ENCODE measurements at regions not wholly inside any gene's neighbourhood (a gene's known extent, or its start where the extent isn't known, plus 50 kb on each side); places are given as distances from the start of the nearest gene placed in this dataset.
"Not testable (repeated sequence)": the region's sequence is repeated elsewhere in the genome, so short reads cannot be mapped to it uniquely, and the experiment has no call there.

GRCh38 chr12:131274061-131274460 is 320.4 kb downstream of the ADGRD1 start:
- DNase-seq (ENCODE audit: low read depth): no peak

- DNase-seq (ENCODE audit: low read depth): no peak
Observed at GRCh38 chr12:131274906-131275305, 321.2 kb downstream of the ADGRD1 start.

GRCh38 chr12:131275824-131276223 is 322.1 kb downstream of the ADGRD1 start:
- DNase-seq (ENCODE audit: low read depth): no peak

- DNase-seq (ENCODE audit: low read depth): no peak
Observed at GRCh38 chr12:131276501-131277185, 322.9 kb downstream of the ADGRD1 start.

GRCh38 chr12:131277186-131278091 is 323.7 kb downstream of the ADGRD1 start:
- DNase-seq (ENCODE audit: low read depth): not testable (repeated sequence)

GRCh38 chr12:131278451-131279115 is 324.9 kb downstream of the ADGRD1 start:
- DNase-seq (ENCODE audit: low read depth): not testable (repeated sequence)

GRCh38 chr12:131279281-131279921 is 325.7 kb downstream of the ADGRD1 start:
- no peak for DNase-seq (ENCODE audit: low read depth)

- DNase-seq (ENCODE audit: low read depth): no peak
Observed at GRCh38 chr12:131280426-131280825, 326.7 kb downstream of the ADGRD1 start.

- no peak for DNase-seq (ENCODE audit: low read depth)
Observed at GRCh38 chr12:131281016-131281415, 327.3 kb downstream of the ADGRD1 start.

- DNase-seq (ENCODE audit: low read depth): no peak
Observed at GRCh38 chr12:131282292-131283080, 328.8 kb downstream of the ADGRD1 start.

GRCh38 chr12:131283191-131283861 is 329.6 kb downstream of the ADGRD1 start:
- DNase-seq (ENCODE audit: low read depth): no peak

- not testable (repeated sequence) for DNase-seq (ENCODE audit: low read depth)
Observed at GRCh38 chr12:131283862-131284825, 330.4 kb downstream of the ADGRD1 start.

GRCh38 chr12:131284954-131285904 is 331.5 kb downstream of the ADGRD1 start:
- DNase-seq (ENCODE audit: low read depth): not testable (repeated sequence)

- not testable (repeated sequence) for DNase-seq (ENCODE audit: low read depth)
Observed at GRCh38 chr12:131285905-131286295, 332.2 kb downstream of the ADGRD1 start.

GRCh38 chr12:131286301-131286700 is 332.6 kb downstream of the ADGRD1 start:
- DNase-seq (ENCODE audit: low read depth): not testable (repeated sequence)

- no peak for DNase-seq (ENCODE audit: low read depth)
Observed at GRCh38 chr12:131287015-131287937, 333.6 kb downstream of the ADGRD1 start.
